HG02981 (cell line): ENCODE measurements at regions not wholly inside any gene's neighbourhood (a gene's known extent, or its start where the extent isn't known, plus 50 kb on each side); places are given as distances from the start of the nearest gene placed in this dataset.

Experiments used
- ATAC-seq: cut with Tn5 transposase; IDR thresholded peaks from one replicate; pipeline ENCODE4 v1.9.1; 2021; ENCODE audit warnings: mild to moderate bottlenecking, moderate library complexity; ENCODE audit not compliant: unreplicated experiment

DNA sequence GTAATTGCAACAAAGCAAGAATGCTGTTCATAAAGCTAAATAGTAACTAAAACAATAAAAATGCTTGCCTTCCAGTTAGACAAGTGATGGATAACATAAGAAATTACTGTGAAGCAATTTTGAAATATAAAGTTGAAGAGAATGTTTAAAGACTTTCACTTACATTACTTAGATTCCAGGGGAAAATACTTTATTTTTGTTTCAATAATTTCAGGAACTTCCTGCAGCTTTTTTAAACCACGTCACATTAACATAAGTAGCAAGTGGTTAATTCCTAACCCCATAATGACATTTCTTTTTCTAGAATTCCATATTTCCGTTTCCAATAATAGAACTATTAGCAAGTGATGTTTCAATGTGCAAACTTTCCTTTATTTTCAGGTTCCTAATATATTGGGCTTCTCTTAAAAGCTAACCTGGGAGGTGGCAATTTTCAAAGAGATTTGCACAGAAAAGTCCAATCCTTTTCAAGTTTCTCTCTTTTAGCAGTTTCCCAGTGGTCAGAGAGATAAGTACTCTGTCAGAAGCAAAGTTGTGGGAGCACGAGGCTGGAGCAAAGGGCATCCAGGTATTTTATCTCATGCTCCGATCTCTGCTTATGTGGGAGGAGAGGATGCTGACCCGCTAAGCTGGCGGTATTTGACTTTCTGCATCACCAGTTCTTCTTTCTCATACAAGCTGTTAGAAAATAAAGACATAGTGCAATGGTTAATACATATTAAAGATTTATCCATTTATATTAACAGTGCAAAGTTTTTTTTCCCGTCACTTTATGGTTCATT lies 1025.3 kb downstream of the EFNB2 start:
- no peak for ATAC-seq

DNA sequence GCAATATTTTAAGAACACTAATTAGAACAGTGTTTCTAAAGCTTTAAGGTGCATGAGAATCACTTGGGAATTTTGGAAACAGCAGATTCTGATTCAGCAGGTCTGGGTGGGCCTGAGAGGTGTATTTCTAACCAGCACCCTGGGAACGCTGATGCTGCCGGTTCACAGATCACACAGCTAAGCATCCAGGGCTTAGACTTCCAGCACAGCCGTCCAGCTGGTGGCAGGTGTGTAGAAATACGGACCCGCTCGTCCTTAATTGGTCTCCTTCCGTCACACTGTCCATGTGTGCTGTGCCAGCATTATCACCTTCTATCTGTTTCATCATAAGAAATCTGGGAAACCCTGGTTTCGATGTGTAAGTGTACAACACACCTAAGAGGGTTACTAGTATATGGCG lies 1029.0 kb downstream of the EFNB2 start:
- ATAC-seq = no peak

DNA sequence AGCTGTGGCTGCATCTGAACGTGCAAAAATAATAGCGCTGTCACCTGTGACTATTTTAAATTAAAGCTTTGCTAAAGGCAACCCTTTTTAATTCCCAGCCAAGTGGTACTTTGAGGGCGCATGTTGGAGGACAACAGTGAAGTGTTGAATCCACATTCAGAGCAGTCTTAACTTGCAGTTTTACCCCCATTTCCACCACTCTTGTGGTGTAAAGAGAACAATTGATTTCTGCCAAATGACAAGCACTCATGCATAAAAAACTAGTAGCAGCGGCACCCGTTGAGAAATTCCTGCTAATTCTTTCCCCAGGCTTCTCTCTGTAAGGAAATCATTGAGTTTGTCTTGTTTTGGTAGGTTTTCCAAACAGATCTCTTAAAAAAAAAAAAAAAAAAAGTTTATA lies 1033.3 kb downstream of the EFNB2 start:
- no peak for ATAC-seq

DNA sequence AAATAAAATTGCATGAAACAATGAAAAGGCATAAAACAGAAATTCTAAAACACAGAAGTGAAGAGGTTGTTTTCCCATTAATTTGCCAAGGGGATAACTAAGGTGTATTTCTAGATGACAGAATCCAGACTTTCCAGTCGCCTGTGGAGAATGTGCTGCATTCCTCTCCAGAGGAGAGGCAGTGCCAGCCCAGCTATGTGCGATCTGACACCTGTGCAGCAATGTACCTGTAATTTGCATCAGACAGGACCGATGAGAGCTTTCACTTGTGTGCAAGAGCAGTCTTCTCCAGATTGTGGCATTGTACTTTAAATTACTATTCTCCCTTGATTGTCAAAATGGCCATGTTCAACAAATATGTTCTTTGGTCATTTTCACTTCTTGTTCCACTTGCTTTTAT lies 1037.9 kb downstream of the EFNB2 start:
- ATAC-seq = no peak

DNA sequence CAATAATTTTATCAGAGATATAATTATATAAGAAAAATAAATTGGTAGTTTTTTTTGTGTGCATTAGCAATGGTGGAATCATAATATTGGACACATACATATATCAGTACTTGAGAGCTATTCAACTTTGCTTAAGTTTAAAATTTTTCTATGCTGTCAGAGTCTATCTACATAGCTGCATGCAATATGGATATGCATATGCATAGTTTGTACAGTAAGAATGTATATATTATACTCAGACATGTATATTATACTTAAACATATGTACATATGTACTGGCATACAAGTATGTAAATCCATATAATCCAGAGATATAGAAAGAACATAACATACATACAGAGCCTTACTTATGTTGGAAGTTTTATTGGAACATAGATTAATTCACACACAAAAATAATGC lies 1043.2 kb downstream of the EFNB2 start:
- ATAC-seq = no peak

DNA sequence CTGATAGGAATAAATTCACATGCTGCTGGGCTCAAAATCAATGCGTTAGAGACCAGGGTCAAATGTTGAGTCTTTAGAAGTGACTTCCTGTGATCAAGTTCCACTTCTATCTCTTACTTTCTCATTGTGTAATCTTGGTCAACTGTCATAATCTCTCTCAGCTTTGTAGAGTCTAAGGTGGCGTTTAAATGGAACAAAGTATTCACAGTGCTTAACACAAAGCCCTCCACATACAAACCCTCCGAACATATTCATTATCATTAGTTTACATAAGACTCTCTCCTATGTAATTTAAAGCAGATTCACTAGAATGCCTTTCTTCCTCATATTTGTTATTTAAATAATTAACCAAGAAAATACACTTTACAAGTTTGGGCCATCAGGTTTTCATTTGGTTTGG lies 1044.1 kb downstream of the EFNB2 start:
- no peak for ATAC-seq

DNA sequence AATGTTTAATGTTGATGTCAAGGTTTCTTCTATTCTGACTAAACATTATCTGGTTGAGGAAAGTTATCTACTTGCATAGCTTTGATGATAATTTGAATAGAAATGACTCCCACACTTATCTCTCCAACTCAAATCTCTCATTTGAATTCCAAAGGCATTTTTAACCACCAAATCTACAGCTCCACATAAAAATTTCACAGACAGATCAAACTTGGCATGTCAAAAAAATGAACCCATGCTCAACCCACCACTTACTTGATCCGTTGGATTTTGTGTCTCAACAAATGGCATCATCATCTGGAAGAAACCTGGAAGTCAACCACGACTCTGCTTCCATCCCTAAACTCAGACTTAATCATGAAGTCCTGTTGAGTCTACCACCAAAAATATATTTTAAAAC lies 1050.4 kb downstream of the EFNB2 start:
- ATAC-seq = no peak

DNA sequence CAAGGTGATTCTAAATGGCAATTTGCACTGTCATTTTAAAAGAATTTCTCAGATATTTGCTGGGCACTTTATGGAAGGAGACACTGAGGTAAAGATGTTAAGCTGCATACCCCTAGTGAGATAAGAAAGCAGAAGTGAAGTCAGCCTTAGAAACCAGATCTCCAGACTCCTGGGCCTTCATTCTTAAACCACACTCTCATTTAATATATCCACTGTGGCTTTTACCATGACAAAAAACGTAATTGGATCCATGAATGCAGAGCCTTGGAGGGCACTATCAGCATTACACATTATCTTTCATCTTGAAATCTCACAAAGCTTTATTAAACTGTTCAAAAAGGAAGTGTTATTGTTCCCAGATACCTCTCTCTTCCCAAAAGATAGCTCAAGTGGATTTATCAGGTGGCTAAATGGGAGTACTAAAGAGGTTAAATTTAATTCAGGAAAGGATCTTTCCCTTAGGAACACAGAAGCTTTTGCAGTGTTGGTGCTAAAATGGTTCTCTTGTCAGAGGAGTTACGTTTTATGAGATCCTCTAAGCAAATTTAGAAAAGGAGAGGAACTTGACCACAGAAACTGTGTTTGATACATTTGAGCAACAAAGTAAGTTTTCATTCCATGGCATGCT lies 1060.4 kb downstream of the EFNB2 start:
- no peak for ATAC-seq

DNA sequence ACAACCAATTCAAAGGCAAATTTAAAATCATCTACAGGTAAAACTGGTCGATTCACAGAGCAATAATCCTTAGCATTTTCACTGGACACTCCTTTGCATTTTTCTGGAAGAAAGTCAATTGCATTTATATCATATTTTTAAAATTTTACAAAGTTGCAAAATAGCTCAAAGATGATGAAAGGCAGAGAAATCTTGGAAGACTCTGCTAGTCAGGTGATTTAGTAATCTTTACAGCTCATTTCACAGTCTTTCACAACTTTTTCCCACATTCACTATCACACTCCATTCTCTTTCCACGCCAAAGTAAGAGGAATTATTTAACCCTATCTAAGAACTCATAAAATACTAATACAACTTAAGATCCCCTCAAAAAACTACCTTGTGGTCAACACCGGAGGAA lies 1063.8 kb downstream of the EFNB2 start:
- no peak for ATAC-seq

DNA sequence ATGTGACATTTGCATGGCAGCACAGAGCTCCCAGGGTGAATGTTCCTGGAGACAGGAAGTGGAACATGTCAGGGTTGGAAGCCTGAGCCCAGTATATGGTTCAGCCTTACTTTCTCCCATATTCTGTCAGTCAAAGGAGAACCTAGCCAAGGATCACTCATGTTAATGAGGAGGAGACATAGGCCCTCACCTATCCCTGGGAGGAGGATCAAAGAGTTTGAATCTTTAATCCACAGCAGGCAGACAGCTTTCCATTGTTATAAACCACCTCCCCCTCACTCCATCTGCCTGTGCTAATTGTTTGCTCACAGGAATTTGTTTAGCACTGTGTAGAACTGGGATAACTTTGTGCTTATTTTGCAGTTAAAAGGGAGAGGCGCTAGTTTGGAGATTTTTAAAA lies 1069.1 kb downstream of the EFNB2 start:
- ATAC-seq = no peak

DNA sequence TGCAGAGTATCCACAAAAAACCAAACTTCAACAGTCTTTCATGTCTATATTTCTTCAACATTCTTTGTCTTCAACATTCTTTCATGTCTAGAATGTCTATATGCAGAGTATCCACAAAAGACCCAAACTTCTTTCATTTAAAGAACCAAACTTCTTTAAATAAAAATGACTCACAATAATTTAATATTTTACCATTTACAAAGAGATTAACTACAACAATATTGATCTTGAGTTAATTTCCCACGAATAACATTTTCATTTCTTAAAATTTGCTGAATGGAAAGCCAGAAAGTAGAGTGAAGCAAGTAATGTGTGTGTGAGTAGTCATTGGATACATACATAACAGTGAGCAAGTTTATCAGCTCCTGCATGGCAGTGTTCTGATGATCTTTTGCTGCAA lies 1069.7 kb downstream of the EFNB2 start, which contains the start of gene DAOA:
DAOA (plus strand) TSS at position 301 of the 400 bp plus-strand sequence.
- ATAC-seq = no peak

DNA sequence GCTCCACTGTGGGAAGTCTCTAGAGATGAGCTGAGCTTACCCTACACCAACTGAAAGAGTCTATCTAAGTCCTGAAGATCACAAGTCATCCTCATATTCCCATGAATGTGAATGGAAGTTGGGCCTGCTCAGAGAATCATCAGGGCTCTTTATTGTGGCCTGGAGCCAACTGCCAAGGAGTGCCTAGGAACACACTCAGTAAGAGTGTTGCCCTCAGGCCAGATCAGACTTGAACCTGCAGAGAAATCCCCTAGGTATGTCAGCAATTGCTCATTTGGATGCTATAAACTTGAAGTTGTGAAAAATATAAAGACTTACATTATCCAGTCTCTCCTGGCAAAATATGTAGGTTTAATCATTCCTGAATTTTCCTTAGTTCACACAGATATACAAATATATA lies 1070.2 kb downstream of the EFNB2 start:
- ATAC-seq = no peak

DNA sequence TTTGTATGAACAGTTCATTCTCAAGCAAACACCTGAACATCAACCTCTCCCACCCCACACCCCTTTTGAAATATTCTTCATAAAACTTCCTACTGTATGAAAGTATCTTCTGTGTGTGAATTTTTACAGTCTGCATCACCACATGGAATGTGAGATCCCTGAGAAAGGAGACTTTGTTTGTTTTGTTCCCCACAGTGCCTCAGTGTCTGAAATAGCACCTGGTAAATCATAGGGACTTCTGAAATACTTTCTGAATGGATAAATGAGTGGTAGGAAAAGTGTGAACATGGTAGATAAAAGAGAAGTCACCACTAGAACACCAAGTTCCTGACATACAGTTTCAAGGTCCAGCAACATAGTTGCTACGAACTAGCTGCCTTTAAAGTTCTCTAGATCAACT lies 1071.2 kb downstream of the EFNB2 start:
- no peak for ATAC-seq

DNA sequence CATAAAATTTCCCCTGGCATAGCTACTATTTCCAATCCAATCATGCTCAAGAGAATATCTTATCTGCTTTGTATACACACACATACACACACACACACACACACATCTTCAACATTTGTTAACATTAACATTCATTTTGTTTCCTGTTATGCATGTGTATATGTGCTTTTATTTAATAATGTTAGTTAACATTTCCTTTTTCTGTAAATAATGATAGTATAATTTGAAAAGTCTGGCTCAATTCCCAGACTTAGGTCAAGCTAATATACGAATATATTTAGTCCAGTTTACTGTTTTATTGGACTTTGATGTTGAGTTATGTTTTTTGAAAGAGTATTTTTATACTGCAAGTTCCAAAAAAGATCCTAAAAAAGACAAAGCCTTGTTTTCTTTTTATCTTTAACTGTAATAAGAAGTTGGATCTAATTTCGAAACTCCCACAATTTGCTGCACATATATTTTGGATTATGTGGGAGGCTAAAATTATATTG lies 1072.4 kb downstream of the EFNB2 start:
- no peak for ATAC-seq

DNA sequence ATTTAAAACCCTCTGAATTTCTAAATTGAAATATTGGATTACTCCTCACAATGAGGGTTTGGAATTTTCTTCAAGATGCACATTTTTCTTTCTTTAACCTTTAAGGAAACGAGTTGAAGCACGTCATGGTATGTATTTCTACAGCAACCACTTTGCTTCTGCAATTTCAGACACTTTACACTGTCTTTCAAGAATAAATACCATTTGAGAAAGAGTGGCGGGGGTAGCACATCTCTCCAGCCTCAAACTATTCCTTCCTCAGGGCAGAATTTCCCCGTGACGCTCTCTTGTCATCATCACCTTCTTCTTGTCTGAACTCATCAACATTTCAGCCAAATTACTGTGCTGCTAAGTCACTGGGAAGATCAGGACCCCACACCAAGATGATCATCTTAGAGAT lies 1073.4 kb downstream of the EFNB2 start:
- no peak for ATAC-seq

DNA sequence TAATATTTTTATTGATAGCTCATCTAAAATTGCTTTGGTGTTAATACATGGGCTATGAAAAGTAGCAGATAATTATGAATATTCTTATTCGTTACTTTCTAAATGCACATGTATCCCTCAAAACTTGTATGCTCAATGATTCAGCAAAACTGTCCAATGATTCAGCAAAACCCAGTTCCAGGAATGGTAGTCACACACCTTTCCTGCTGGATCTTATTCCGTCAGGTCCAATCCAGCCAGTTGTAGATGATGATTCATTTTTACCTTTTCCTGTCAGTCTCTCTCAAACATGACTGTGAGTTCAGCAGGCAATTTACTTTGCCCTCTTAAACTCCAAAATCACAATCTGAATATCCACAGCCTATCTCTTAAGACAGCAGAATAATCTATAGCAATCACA lies 1082.6 kb downstream of the EFNB2 start:
- no peak for ATAC-seq

DNA sequence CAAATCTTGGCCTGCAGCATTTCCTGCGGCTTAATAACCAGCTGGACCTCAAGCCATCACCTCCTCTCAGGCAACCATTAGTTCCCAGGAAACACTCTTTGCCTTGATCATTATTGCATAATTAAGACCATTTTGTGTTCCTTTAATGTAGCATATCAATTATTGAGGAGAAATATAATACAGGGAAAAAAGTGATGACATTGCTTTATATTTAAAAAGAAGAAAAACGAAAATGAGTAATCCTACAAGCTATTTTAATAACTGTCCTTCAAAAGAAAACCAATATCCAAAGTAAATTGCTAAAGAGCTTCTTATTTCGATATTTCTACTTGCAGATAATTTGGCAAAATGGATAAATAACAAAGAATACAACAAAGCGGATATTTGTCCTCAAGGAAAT lies 1084.7 kb downstream of the EFNB2 start:
- no peak for ATAC-seq

DNA sequence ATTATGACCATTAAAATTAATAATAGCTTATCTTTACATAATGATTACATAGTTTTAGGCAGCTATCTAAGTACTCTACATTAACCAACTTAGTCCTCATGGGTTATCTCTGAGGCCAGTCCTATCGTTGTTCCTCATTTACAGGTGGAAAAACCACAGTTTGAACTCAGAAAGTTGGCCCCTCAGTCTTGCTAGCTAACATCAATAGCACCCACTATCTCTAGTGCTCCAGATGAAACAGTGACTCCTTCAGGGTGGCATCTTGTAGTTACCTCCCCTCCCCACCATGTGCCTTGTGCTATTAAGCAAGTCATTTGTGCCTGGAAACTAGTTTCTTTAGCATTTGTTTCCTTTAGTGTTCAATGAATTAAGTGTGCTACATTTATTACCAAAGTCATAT lies 1086.7 kb downstream of the EFNB2 start:
- no peak for ATAC-seq

DNA sequence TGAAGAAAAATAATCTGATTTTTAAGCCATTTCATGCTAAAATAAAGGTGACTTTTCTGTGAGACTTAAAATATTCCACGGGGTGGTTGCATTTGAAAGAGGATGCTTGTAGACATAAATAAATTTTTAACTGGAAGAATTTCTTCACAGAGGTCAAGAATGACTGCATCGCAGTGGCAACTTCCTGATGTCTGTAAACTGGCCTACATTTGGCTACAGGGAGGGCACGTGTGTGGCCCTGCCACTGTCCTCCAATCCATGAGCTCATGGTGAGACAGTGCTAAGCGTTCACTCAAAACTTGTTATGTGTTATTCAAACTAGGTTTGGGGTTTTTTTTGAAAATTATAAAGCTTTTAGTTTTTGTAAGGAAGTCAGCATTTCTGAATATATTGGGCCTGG lies 1089.3 kb downstream of the EFNB2 start:
- no peak for ATAC-seq

DNA sequence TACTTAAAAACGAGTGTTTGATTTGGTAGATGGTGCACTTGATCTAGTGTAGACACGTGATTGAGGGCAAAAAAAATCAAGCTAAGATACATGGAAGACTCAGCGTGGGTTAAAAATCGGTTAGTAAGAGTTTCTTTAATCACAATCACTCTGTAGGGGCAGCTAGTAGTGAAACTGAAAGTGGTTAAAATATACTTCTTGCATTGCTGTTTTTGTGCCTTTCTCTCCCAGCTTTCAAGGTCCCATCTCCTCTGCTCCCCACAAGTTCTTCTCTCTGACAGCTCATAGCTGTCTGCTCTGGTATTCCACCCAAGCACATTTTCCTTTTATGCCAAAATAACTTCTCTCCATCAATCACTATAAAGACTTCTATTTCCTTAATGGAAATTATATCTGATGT lies 1089.7 kb downstream of the EFNB2 start:
- ATAC-seq = no peak

DNA sequence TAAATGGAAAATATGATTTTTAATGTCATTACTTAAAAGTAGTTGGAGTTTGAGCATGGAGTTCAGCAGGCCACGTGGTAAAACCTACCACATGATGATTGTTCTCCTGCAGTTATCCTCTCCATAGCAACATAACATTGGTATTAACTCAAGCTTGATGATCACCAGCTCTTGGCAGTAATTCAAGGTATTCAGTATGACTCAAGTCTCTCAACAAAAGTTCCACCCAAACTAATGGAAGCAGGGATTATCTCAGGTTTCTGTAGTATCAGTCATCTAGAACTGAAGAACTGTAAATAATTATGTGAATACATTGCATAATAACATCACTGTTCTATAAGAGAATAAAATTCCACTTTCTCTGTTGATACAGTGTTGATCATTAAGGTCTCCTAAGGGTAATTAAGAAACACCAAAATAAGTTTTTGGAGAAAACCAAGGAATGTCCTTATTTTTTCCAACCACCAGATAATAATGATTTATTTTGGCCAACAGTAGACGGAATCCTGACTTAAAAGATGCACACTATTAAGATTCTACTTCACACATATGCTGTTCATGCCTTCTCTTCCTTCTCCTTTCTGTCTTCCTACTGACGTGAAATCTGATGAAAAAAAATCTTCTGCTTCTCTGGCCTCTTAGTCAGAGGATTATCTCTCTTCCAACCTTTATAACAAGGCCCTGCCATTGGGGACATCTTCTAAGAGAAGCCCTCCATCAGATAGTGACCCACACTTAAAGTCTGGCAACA lies 1092.3 kb downstream of the EFNB2 start:
- no peak for ATAC-seq

DNA sequence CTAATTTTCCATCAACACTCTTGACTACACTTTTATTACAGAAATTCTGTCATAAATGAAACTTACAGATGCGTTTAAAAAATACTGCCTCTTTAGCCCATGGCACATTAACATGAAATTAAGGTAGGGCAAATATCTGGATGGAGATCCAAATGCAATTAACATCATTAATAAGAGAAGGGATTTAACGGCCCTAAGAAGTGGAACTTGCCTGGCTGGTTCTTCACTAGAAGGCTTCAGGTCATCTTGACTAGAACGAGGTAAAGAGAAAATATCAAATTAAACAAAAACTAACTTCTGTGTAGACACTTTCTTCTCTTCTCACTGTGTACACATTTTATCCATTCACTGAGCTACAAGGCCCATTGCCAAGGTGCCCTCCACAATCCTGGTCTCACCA lies 1093.4 kb downstream of the EFNB2 start:
- ATAC-seq = no peak
